CD4-positive, alpha-beta T cell treated with Interleukin-17A for 4 hours (primary cell): ENCODE measurements at regions not wholly inside any gene's neighbourhood (a gene's known extent, or its start where the extent isn't known, plus 50 kb on each side); places are given as distances from the start of the nearest gene placed in this dataset.
"Not testable (repeated sequence)": the region's sequence is repeated elsewhere in the genome, so short reads cannot be mapped to it uniquely, and the experiment has no call there.

Experiments
- DNase-seq: peaks from one replicate; pipeline ENCODE4 v3.0.0-alpha.2; 2020; ENCODE audit warnings: mixed read lengths

- peak; percentile 1 for DNase-seq
These were observed 4274.9 kb upstream of the OR11H1 start for GRCh38 chr22:11253000-11253511.

- not testable (repeated sequence) for DNase-seq
These were observed 4257.0 kb upstream of the OR11H1 start for GRCh38 chr22:11270981-11271380.

GRCh38 chr22:11285116-11285838 lies 4242.7 kb upstream of the OR11H1 start:
- DNase-seq: not testable (repeated sequence)

GRCh38 chr22:11285839-11286205 lies 4242.2 kb upstream of the OR11H1 start:
- DNase-seq: not testable (repeated sequence)

GRCh38 chr22:11288246-11289220 lies 4239.5 kb upstream of the OR11H1 start:
- not testable (repeated sequence) for DNase-seq

- not testable (repeated sequence) for DNase-seq
These were observed 4229.7 kb upstream of the OR11H1 start for GRCh38 chr22:11298126-11298893.

GRCh38 chr22:11302427-11302826 lies 4225.6 kb upstream of the OR11H1 start:
- DNase-seq: not testable (repeated sequence)

GRCh38 chr22:11302904-11303303 lies 4225.1 kb upstream of the OR11H1 start:
- DNase-seq: not testable (repeated sequence)

- DNase-seq: not testable (repeated sequence)
These were observed 4222.8 kb upstream of the OR11H1 start for GRCh38 chr22:11305179-11305578.

- DNase-seq: not testable (repeated sequence)
These were observed 4221.0 kb upstream of the OR11H1 start for GRCh38 chr22:11306933-11307518.

GRCh38 chr22:11307998-11308397 lies 4220.0 kb upstream of the OR11H1 start:
- no peak for DNase-seq

- DNase-seq: not testable (repeated sequence)
These were observed 4218.2 kb upstream of the OR11H1 start for GRCh38 chr22:11309777-11310176.

- DNase-seq: not testable (repeated sequence)
These were observed 4217.3 kb upstream of the OR11H1 start for GRCh38 chr22:11310647-11311046.

- not testable (repeated sequence) for DNase-seq
These were observed 4215.4 kb upstream of the OR11H1 start for GRCh38 chr22:11312640-11313039.

- not testable (repeated sequence) for DNase-seq
These were observed 4214.8 kb upstream of the OR11H1 start for GRCh38 chr22:11313040-11313759.

- not testable (repeated sequence) for DNase-seq
These were observed 4209.4 kb upstream of the OR11H1 start for GRCh38 chr22:11318633-11319032.

- DNase-seq: not testable (repeated sequence)
These were observed 4203.5 kb upstream of the OR11H1 start for GRCh38 chr22:11324439-11325037.

GRCh38 chr22:11325767-11326166 lies 4202.2 kb upstream of the OR11H1 start:
- no peak for DNase-seq

GRCh38 chr22:11341387-11342068 lies 4186.5 kb upstream of the OR11H1 start:
- not testable (repeated sequence) for DNase-seq

- not testable (repeated sequence) for DNase-seq
These were observed 4176.8 kb upstream of the OR11H1 start for GRCh38 chr22:11351181-11351580.
